ENCODE measurements at regions not wholly inside any gene's neighbourhood (a gene's known extent, or its start where the extent isn't known, plus 50 kb on each side); places are given as distances from the start of the nearest gene placed in this dataset.

- Histone ChIP-seq H3K36me3 (ENCODE audit: control insufficient read depth, insufficient read depth, low read length) (no peaks in the 10 kb centered on the region), H3K4me3 (ENCODE audit: low read depth, low read length) (no peak overlapping the region), H3K27me3 (ENCODE audit: control insufficient read depth, insufficient read depth, low read length) (peaks cover 2% of the 10 kb centered on the region)
- no peak for DNase-seq (ENCODE audit: low read depth)
- no peak for TF ChIP-seq CTCF (IDR thresholded peaks at IDR 0.05; ENCODE audit: insufficient read depth, low read length, poor library complexity, severe bottlenecking)
Measured at GRCh38 chr2:126797622-126798275, 100.9 kb upstream of the TEX51 start.

- TF ChIP-seq CTCF (IDR thresholded peaks at IDR 0.05; ENCODE audit: insufficient read depth, low read length, poor library complexity, severe bottlenecking), result no peak
- DNase-seq (ENCODE audit: low read depth), result no peak
Measured at GRCh38 chr2:126798276-126799140, 100.2 kb upstream of the TEX51 start.

GRCh38 chr2:126799301-126799700 is 99.4 kb upstream of the TEX51 start:
- no peak overlapping the region for H3K4me3 ChIP-seq (ENCODE audit: low read depth, low read length)
- TF ChIP-seq CTCF (IDR thresholded peaks at IDR 0.05; ENCODE audit: insufficient read depth, low read length, poor library complexity, severe bottlenecking), result no peak
- no peaks in the 10 kb centered on the region for H3K36me3 ChIP-seq (ENCODE audit: control insufficient read depth, insufficient read depth, low read length)
- DNase-seq (ENCODE audit: low read depth), result no peak
- H3K27me3 ChIP-seq (ENCODE audit: control insufficient read depth, insufficient read depth, low read length), result no peaks in the 10 kb centered on the region

More at GRCh38 chr2:126798276-126799140, 100.2 kb upstream of the TEX51 start:
- Histone ChIP-seq H3K36me3 (ENCODE audit: control insufficient read depth, insufficient read depth, low read length) (no peaks in the 10 kb centered on the region), H3K4me3 (ENCODE audit: low read depth, low read length) (no peak overlapping the region), H3K27me3 (ENCODE audit: control insufficient read depth, insufficient read depth, low read length) (peaks cover 2% of the 10 kb centered on the region)

- no peak for DNase-seq (ENCODE audit: low read depth)
Measured at GRCh38 chr2:126801473-126801872, 97.2 kb upstream of the TEX51 start.

GRCh38 chr2:126802316-126802715 is 96.4 kb upstream of the TEX51 start:
- Histone ChIP-seq H3K4me3 (ENCODE audit: low read depth, low read length) (no peak overlapping the region), H3K27me3 (ENCODE audit: control insufficient read depth, insufficient read depth, low read length) (no peaks in the 10 kb centered on the region), H3K36me3 (ENCODE audit: control insufficient read depth, insufficient read depth, low read length) (no peaks in the 10 kb centered on the region)
- DNase-seq (ENCODE audit: low read depth), result no peak
- TF ChIP-seq CTCF (IDR thresholded peaks at IDR 0.05; ENCODE audit: insufficient read depth, low read length, poor library complexity, severe bottlenecking), result no peak

More at GRCh38 chr2:126801473-126801872, 97.2 kb upstream of the TEX51 start:
- no peak overlapping the region for H3K4me3 ChIP-seq (ENCODE audit: low read depth, low read length)
- no peak for TF ChIP-seq CTCF (IDR thresholded peaks at IDR 0.05; ENCODE audit: insufficient read depth, low read length, poor library complexity, severe bottlenecking)
- H3K27me3 ChIP-seq (ENCODE audit: control insufficient read depth, insufficient read depth, low read length), result no peaks in the 10 kb centered on the region
- H3K36me3 ChIP-seq (ENCODE audit: control insufficient read depth, insufficient read depth, low read length), result no peaks in the 10 kb centered on the region

Measured in kidney epithelial cell (primary cell).